ENCODE measurements at regions not wholly inside any gene's neighbourhood (a gene's known extent, or its start where the extent isn't known, plus 50 kb on each side); places are given as distances from the start of the nearest gene placed in this dataset.

DNA sequence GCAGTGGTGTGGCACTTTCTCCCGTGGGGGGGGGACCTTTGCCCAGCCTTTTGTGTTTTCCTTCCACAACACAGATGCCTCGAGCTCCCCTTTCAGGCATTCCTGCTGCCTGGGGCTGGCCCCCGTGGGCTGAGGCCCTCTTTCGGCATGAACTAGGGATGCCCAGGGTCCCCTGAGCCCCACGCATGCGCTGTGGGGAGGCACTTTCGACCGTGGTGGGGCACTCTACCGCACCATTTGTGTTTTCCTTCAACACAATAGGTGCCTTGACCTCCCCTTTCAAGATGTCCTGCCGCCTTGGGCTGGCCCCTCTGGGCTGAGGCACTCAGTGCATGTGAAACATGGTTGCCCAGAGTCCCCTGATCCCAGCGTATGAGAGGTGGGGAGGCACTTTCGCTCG, 363.7 kb downstream of the ALG10 start:
- no peak for DNase-seq

DNA sequence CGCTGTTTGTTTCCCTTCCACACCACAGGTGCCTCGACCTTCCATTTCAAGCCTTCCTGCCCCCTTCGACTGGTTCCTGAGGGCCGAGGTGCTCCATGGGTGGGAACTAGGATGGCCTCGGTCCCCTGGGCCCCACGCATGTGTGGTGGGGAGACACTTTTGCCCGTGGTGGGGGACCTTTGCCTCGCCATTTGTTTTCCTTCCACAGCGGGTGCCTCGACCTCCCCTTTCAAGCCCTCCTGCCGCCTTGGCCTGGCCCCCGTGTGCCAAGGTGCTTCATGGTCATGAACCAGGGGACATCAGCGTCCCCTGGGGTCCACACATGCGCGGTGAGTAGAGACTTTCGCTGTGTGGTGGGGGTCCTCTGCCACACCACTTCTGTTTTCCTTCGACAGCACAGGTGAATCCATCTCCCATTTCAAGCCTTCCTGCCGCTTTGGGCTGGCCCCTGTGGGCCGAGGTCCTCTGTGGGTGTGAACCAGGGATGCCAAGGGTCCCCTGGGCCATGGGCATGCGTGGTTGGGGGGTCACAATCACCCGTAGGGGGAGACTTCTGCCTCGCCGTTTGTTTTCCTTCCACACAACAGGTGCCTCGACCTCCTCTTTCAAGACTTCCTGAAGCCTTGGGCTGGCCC, 364.4 kb downstream of the ALG10 start:
- no peak for DNase-seq

DNA sequence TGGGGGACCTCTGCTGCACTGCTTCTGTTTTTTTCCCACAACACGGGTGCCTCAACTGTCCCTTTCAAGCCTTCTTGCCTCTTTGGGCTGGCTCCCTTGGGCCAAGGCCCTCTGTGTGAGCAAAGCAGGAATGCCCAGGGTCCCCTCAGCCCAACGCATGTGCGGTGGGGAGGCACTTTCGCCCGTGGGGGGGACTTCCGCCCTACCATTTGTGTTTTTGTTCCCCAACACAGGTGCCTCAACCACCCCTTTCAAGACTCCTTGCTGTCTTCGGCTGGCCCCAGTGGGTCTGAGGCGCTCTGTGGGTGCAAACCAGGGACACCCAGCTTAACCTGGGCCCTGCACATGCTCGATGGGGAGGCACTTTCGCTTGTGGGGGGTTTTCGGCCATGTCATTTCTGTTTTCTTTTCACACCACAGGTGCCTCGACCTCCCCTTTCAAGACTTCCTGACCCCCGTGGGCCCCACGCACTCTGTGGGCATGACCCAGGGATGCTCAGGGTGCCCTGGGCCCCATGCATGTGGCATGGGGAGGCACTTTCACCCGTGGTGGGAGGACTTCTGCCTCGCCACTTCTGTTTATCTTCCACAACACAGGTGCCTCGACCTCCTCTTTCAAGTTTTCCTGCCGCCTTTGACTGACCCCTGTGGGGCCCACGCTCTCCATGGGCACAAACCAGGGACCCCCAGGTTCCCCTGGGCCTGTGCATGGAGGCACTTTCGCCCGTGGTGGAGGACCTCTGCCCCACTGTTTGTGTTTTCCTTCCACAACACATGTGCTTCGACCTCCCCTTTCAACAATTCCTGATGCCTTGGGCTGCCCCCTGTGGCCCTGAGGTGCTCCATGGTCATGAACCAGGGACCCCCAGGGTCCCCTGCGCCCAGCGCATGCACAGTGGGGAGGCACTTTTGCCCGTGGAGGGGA, 365.7 kb downstream of the ALG10 start:
- DNase-seq, result no peak

DNA sequence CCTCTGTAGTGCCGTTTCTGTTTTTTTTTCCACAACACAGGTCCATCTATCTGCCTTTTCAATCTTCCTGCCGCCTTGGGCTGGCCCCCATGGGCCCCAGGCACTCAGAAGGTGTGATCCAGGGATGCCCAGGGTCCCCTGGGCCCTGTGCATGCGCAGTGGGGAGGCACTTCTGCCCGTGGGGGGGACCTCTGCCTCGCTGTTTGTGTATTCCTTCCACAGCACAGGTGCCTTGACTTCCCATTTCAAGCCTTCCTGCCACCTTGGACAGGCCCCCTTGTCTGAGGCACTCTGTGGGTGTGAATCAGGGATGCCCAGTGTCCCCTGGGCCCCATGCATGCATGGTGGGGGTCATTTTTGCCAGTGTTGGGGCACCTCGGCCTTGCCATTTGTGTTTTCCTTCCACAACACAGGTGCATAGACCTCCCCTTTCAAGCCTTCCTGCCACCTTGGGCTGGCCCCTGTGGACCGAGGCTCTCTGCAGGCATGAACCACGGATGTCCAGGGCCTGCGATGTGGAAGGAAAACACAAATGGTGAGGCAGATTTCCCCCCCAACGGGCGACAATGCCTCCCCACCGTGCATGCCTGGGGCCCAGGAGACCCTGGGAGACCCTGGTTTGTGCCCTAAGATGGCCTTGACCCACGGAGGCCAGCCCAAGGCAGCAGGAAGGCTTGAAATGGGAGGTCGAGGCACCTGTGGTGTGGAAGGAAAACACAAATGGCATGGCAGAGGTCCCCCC, 366.5 kb downstream of the ALG10 start:
- DNase-seq, result no peak

DNA sequence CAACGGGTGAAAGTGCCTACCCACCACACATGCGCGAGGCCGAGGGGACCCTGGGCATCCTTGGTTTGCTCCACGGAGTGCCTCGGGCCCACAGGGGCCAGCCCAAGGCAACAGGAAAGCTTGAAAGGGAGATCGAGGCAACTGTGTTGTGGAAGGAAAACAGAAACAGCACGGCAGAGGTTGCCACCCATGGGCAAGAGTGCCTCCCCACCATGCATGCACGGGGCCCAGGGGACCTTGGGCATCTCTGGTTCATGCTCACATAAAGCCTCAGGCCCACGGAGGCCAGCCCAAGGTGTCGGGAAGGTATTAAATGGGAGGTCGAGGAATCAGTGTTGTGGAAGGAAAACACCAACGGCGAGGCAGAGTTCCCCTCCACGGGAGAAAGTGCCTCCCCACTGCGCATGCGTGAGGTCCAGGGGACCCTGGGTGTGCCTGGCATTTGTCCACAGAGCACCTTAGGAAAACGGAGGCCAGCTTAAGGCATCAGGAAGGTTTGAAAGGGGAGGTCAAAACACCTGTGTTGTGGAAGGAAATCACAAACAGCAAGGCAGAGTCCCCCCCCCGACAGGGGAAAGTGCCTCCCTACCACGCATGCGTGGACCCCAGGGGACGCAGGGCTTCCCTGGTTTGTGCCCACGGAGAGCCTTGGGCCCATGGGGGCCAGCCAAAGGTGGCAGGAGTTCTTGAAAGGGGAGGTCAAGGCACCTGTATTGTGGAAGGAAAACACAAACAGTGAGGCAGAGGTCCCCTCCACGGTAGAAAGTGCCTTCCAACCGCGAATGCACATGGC, 367.3 kb downstream of the ALG10 start:
- DNase-seq, result no peak

DNA sequence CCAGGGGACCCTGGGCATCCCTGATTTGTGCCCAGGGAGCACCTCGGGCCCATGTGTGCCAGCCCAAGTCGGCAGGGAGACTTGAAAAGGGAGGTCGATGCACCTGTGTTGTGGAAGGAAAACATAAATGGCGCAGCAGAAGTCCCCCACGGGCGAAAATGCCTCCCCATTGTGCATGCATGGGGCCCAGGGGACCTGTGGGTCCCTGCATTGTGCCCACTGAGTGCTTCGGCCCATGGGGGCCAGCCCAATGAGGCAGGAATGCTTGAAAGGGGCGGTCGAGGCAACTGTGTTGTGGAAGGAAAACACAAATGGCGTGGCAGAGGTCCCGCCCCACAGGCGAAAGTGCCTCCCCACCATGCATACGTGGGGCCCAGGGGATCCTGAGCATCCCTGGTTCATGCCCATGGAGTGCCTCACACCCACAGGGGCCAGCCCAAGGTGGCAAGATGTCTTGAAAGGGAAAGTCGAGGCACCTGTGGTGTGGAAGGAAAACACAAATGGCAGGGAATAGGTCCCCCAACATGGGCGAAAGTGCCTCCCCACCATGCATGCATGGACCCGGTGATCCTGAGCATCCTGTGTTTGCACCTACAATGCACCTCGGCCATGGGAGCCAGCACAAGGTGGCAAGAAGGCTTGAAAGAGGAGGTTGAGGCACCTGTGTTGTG, 368.0 kb downstream of the ALG10 start:
- no peak for DNase-seq

DNA sequence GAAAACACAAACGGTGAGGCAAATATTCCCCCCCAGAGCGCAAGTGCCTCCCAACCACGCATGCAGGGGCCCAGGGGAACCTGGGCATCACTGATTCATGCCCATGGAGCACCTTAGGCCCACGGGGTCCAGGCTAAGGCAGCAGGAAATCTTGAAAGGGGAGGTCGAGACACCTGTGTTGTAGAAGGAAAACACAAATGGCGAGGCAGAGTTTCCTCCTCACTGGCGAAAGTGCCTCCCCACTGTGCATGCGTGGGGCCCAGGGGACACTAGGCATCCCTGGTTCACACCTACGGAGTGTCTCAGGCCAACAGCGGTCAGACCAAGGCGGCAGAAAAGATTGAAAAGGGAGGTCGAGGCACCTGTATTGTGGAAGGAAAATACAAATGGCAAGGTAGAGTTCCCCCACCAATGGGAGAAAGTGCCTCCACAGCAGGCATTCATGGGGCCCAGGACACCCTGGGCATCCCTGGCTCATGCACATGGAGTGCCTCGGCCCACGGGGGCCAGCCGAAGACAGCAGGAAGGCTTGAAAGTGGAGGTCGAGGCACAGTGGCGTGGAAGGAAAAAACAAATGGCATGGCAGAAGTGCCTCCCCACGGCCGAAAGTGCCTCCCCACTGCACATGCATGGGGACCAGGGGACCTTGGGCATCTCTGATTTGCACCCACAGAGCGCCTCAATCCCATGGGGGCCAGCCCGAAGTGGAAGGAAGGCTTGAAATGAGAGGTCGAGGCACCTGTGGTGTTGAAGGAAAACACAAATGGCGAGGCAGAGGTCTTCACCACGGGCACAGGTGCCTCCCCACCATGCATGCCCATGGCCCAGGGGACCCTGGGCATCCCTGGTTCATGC, 368.8 kb downstream of the ALG10 start:
- DNase-seq, result no peak

DNA sequence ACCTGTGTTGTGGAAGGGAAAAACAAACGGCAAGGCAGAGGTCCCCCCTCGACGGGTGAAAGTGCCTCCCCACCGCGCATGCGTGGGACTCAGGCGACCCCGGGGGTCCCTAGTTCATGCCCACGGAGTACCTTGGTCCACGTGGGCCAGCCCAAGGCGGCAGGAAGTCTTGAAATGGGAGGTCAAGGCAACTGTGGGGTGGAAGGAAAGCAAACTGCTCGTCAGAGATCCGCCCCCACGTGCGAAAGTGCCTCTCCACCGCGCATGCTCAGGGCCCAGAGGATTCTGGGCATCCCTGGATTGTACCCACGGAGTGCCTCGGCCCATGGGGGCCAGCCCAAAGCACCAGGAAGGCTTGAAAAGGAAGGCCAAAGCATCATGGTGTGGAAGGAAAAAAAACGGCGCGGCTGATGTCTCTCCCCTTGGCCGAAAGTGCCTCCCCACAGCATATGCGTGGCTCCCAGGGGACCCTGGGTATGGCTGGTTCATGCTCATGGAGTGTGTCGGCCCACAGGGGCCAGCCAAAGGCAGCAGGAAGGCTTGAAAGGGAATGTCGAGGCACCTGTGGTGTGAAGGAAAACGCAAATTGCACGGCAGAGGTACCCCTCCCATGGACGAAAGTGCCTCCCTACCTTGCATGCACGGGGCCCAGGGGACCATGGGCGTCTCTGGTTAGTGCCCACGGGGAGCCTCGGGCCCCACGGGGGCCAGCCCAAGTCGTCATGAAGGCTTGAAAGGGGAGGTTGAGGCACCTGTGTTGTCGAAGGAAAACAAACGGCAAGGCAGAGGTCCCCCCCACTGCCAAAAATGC, 369.7 kb downstream of the ALG10 start:
- no peak for DNase-seq

DNA sequence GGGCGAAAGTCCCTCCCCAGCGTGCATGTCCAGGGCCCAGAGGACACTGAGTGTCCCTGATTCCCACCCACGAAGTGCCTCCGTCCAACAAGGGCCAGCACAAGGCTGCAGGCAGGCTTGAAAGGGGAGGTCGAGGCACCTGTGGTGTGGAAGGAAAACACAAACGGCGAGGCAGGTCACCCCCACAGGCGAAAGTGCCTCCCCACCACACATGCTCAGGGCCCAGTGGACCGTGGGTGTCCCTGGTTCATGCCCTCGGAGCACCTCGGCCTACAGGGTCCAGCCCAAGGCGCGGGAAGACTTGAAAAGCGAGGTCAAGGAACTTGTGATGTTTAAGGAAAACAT, 370.4 kb downstream of the ALG10 start:
- DNase-seq, result no peak

DNA sequence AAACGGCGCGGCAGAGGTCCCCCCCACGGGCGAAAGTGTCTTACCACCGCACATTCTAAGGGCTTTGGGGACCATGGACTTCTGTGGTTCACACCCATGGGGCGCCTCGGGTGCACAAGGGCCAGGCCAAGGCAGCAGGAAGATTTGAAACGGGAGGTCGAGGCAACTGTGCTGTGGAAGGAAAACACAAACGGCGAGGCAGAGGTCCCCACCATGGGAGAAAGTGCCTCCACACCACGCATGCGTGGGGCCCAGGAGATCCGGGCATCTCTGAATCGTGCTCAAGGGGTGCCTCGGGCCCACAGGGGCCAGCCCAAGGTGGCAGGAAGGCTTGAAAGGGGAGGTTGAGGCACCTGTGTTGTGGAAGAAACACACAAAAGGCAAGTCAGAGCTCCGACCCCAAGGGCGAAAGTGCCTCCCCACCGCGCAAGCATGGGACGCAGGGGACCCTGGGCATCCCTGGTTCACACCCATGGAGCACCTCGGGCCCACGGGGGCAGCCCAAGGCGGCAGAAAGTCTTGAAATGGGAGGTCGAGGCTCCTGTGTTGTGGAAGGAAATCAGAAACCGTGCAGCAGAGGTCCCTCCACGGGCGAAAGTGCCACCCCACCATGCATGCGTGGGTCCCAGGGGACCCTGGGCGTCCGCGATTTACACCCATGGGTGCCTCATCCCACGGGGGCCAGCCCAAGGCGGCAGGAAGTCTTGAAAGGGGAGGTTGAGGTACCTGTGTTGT, 371.0 kb downstream of the ALG10 start:
- DNase-seq, result no peak

DNA sequence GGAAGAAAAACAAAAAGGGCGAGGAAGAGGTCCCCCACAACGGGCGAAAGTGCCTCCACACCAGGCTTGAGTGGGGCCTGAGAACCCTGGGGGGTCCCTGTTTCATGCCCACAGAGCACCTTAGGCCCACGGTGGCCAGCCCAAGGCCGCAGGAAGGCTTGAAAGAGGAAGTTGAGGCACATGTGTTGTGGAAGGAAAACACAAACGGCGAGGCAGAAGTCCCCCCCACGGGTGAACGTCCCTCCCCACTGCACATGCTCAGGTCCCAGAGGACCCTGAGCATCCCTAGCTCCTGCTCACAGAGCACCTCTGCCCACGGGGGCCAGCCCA, 371.5 kb downstream of the ALG10 start:
- DNase-seq, result no peak

DNA sequence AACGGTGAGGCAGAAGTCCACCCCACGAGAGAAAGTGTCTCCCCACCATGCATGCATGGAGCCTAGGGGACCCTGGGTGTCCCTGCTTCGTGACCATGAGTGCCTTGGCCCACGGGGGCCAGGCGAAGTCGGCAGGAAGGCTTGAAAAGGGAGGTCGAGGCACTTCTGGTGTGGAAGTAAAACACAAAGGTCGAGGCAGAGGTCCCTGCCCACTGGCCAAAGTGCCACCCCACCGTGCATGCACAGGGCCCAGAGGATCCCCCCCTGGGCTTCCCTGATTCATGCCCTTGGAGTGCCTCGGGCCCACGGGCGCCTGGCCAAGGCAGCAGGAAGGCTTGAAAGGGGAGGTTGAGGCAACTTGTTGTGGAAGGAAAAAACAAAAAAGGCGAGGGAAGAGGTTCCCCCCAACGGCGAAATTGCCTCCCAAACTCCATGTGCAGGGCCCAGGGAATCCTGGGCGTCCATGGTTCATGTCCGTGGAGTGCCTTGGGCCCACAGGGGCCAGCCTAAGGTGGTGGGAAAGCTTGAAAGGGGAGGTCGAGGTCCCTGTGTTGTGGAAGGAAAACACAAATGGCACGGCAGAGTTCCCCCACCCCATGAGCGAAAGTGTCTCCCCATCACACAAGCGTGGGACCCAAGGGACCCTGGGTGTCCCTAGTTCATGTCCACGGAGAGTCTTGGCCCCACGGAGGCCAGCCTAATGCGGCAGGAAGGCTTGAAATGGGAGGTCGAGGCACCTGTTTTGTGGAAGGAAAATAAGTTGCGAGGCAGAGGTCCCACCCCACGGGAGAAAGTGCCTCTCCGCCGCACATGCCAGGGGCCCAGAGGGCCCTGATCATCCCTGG, 372.1 kb downstream of the ALG10 start:
- no peak for DNase-seq

DNA sequence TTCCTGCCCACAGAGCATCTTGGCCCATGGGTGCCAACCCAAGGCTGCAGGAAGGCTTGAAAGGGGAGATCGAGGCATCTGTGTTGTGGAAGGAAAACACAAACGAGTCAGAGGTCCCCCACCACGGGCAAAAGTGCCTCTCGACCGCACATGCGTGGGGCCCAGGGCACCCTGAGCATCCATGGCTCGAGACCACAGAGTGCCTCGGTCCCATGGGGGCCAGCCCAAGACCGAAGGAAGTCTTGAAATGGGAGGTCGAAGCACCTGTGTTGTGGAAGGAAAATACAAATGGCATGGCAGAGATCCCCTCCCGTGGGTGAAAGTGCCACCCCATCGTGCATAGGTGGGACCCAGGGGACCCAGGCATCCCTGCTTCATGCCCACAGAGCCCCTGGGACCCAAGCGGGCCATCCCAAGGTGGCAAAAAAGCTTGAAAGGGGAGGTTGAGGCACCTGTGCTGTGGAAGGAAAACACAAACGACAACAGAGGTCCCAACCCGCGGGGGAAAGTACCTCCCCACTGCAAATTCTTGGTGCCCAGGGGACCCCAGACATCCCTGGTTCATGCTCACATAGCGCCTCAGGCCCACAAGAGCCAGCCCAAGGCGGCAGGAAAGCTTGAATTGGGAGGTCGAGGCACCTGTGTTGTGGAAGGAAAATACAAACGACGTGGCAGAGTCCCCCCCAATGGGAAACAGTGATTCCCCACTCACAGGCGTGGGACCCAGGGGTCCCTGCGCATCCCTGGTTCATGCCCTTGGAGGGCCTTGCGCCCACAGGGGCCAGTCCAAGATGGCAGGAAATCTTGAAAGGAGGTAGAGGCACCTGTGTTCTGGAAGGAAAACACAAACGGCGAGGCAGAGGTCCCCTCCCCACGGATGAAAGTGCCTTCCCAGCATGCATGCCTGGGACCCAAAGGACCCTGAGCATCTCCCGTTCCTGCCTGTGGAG, 373.0 kb downstream of the ALG10 start:
- DNase-seq, result no peak

DNA sequence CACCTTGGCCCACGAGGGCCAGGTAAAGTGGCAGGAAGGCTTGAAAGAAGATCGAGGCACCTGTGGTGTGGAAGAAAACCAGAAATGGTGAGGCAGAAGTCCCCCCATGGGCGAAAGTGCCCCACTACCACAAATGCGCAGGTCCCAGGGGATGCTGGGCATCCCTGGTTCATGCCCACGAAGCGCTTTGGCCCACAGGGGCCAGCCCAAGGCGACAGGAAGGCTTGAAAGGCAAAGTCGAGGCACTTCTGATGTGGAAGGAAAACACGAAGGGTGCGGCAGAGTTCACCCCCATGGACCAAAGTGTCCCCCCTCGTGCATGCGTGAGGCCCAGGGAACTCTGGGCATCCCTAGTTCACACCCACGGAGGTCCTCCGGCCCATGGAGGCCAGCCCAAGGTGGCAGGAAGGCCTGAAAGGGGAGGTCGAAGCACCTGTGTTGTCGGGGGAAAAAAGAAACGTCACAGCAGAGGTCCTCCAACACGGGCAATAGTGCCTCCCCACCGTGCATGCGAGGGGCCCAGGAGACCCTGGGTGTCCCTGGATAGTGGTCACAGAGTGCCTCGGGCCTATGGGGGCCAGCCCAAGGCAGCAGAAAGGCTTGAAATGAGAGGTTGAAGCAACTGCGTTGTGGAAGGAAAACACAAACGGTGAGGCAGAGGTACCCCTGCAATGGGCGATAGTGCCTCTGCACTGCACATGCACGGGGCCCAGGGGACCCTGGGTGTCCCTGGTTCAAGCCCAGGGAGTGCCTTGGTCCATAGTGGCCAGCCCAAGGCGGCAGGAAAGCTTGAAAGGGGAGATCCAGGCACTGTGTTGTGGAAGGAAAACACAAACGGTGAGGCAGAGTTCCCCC, 373.9 kb downstream of the ALG10 start:
- no peak for DNase-seq

DNA sequence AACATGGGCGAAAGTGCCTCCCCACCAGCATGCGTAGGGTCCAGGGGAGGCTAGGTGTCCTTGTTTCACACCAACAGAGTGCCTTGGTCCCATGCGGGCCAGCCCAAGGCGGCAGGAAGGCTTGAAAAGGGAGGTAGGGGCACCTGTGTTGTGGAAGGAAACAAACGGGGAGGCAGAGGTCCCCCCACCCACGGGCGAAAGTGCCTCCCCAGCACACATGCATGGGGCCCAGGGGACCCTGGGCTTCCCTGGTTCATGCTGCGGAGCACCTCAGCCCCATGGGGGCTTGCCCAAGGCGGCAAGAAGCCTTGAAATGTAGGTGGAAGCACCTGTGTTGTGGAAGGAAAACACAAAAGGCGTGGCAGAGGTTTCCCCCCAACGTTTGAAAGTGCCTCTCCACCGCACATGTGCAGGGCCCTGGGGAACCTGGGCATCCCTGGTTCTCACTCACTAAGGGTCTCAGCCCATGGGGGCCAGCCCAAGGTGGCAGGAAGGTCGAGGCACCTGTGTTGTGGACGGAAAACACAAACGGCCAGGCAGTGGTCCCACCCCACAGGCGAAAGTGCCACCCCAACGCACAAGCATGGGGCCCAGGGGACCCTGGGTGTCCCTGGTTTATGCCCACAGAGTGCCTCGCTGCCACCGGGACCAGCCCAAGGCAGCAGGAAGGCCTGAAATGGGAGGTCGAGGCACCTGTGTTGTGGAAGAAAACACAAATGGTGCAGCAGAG, 374.7 kb downstream of the ALG10 start:
- DNase-seq, result no peak
